H1 (cell line): ENCODE measurements at regions not wholly inside any gene's neighbourhood (a gene's known extent, or its start where the extent isn't known, plus 50 kb on each side); places are given as distances from the start of the nearest gene placed in this dataset.

ENCODE experiments used
- CBX8 ChIP-seq: fragments of 300-800, 300-1000 bp; sonication (generic); IDR thresholded peaks from 2 replicates; pipeline ENCODE4 v1.7.1; 2016; ENCODE audit warnings: low read depth, low read length, borderline replicate concordance
- GABPA ChIP-seq: IDR thresholded peaks from 2 replicates; pipeline ENCODE4 v1.6.1; 2011; ENCODE audit warnings: mild to moderate bottlenecking, low read length, moderate library complexity, borderline replicate concordance; ENCODE audit not compliant: insufficient read depth
- HDAC2 ChIP-seq, 2 experiments: fragments of 300-600 bp in 1 of 2; sonication (generic) in 1 of 2; IDR thresholded peaks; 2 replicates each; pipeline ENCODE4 v1.6.1; 2011 to 2012; ENCODE audit warnings: low read depth in 2 of 2, low read length in 2 of 2, mild to moderate bottlenecking in 2 of 2, moderate library complexity in 2 of 2, borderline replicate concordance in 1 of 2, inconsistent platforms in 1 of 2
- JUN ChIP-seq: IDR thresholded peaks from 2 replicates; pipeline ENCODE4 v1.6.1; 2011; ENCODE audit warnings: low read depth, mild to moderate bottlenecking, improper control_type of control experiment, low read length
- SIN3A ChIP-seq, 2 experiments: IDR thresholded peaks in 1 of 2; conservative IDR thresholded peaks in 1 of 2; 2 replicates each; pipeline ENCODE4 v1.6.1; 2011 to 2012; ENCODE audit warnings: low read length in 2 of 2, improper control_type of control experiment in 1 of 2, low read depth in 1 of 2, mild to moderate bottlenecking in 1 of 2
- SP1 ChIP-seq: IDR thresholded peaks from 2 replicates; pipeline ENCODE4 v1.6.1; 2011; ENCODE audit warnings: low read depth, low read length
- ZNF274 ChIP-seq: IDR thresholded peaks from 2 replicates; pipeline ENCODE4 v1.7.0; 2012; ENCODE audit warnings: low read length, borderline replicate concordance; ENCODE audit errors: extremely low read depth
- TF ChIP-seq, protein P1 (sequence below): fragments of 300-600 bp; sonication (generic); IDR thresholded peaks from 2 replicates; pipeline ENCODE4 v1.7.1; 2012; ENCODE audit warnings: low read length, moderate library complexity, mild to moderate bottlenecking, inconsistent platforms; ENCODE audit not compliant: insufficient replicate concordance
- TF ChIP-seq, protein P2 (sequence below), 3 experiments: IDR thresholded peaks; 1 replicate in 2 of 3; 2 replicates in 1 of 3; pipeline versions ENCODE4 v1.5.1 to v1.6.1; 2011; ENCODE audit warnings: low read length in 3 of 3, mild to moderate bottlenecking in 3 of 3, inconsistent platforms in 2 of 3, low read depth in 1 of 3, moderate library complexity in 1 of 3; ENCODE audit not compliant: insufficient read depth in 1 of 3; ENCODE audit errors: control extremely low read depth in 1 of 3

DNA sequence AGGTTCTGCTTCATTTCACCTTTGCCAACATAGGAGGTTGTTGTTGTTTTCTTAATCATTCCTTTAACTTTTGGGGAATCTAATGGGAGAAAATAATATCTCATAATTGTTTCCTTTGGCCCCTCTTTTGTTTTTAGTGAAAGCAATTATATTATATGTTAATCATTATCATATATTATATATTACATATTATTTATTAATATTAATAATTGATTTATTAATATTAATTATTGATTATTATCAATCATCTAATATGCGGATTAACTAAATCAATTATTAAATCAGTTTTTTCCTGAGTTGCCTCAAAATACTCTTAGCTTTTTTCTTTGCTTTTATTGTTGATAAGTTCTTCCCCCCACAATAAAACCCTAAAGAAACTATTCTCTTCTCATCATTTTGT is 443.8 kb downstream of the GATA3 start (continued):
- TF ChIP-seq, protein P1, sequence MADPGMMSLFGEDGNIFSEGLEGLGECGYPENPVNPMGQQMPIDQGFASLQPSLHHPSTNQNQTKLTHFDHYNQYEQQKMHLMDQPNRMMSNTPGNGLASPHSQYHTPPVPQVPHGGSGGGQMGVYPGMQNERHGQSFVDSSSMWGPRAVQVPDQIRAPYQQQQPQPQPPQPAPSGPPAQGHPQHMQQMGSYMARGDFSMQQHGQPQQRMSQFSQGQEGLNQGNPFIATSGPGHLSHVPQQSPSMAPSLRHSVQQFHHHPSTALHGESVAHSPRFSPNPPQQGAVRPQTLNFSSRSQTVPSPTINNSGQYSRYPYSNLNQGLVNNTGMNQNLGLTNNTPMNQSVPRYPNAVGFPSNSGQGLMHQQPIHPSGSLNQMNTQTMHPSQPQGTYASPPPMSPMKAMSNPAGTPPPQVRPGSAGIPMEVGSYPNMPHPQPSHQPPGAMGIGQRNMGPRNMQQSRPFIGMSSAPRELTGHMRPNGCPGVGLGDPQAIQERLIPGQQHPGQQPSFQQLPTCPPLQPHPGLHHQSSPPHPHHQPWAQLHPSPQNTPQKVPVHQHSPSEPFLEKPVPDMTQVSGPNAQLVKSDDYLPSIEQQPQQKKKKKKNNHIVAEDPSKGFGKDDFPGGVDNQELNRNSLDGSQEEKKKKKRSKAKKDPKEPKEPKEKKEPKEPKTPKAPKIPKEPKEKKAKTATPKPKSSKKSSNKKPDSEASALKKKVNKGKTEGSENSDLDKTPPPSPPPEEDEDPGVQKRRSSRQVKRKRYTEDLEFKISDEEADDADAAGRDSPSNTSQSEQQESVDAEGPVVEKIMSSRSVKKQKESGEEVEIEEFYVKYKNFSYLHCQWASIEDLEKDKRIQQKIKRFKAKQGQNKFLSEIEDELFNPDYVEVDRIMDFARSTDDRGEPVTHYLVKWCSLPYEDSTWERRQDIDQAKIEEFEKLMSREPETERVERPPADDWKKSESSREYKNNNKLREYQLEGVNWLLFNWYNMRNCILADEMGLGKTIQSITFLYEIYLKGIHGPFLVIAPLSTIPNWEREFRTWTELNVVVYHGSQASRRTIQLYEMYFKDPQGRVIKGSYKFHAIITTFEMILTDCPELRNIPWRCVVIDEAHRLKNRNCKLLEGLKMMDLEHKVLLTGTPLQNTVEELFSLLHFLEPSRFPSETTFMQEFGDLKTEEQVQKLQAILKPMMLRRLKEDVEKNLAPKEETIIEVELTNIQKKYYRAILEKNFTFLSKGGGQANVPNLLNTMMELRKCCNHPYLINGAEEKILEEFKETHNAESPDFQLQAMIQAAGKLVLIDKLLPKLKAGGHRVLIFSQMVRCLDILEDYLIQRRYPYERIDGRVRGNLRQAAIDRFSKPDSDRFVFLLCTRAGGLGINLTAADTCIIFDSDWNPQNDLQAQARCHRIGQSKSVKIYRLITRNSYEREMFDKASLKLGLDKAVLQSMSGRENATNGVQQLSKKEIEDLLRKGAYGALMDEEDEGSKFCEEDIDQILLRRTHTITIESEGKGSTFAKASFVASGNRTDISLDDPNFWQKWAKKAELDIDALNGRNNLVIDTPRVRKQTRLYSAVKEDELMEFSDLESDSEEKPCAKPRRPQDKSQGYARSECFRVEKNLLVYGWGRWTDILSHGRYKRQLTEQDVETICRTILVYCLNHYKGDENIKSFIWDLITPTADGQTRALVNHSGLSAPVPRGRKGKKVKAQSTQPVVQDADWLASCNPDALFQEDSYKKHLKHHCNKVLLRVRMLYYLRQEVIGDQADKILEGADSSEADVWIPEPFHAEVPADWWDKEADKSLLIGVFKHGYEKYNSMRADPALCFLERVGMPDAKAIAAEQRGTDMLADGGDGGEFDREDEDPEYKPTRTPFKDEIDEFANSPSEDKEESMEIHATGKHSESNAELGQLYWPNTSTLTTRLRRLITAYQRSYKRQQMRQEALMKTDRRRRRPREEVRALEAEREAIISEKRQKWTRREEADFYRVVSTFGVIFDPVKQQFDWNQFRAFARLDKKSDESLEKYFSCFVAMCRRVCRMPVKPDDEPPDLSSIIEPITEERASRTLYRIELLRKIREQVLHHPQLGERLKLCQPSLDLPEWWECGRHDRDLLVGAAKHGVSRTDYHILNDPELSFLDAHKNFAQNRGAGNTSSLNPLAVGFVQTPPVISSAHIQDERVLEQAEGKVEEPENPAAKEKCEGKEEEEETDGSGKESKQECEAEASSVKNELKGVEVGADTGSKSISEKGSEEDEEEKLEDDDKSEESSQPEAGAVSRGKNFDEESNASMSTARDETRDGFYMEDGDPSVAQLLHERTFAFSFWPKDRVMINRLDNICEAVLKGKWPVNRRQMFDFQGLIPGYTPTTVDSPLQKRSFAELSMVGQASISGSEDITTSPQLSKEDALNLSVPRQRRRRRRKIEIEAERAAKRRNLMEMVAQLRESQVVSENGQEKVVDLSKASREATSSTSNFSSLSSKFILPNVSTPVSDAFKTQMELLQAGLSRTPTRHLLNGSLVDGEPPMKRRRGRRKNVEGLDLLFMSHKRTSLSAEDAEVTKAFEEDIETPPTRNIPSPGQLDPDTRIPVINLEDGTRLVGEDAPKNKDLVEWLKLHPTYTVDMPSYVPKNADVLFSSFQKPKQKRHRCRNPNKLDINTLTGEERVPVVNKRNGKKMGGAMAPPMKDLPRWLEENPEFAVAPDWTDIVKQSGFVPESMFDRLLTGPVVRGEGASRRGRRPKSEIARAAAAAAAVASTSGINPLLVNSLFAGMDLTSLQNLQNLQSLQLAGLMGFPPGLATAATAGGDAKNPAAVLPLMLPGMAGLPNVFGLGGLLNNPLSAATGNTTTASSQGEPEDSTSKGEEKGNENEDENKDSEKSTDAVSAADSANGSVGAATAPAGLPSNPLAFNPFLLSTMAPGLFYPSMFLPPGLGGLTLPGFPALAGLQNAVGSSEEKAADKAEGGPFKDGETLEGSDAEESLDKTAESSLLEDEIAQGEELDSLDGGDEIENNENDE, result no peak
- TF ChIP-seq CBX8 (no peak), GABPA (no peak), SP1 (no peak), SIN3A (conservative IDR thresholded peaks at IDR 0.05 in 1 of 2, IDR thresholded peaks at IDR 0.05 in 1 of 2; ENCODE audit: low read depth in 1 of 2, low read length in 2 of 2) (no peak), HDAC2 (IDR thresholded peaks at IDR 0.05; ENCODE audit: borderline replicate concordance in 1 of 2, low read depth in 2 of 2, low read length in 2 of 2) (no peak), ZNF274 (no peak), JUN (no peak)
- TF ChIP-seq, protein P2, sequence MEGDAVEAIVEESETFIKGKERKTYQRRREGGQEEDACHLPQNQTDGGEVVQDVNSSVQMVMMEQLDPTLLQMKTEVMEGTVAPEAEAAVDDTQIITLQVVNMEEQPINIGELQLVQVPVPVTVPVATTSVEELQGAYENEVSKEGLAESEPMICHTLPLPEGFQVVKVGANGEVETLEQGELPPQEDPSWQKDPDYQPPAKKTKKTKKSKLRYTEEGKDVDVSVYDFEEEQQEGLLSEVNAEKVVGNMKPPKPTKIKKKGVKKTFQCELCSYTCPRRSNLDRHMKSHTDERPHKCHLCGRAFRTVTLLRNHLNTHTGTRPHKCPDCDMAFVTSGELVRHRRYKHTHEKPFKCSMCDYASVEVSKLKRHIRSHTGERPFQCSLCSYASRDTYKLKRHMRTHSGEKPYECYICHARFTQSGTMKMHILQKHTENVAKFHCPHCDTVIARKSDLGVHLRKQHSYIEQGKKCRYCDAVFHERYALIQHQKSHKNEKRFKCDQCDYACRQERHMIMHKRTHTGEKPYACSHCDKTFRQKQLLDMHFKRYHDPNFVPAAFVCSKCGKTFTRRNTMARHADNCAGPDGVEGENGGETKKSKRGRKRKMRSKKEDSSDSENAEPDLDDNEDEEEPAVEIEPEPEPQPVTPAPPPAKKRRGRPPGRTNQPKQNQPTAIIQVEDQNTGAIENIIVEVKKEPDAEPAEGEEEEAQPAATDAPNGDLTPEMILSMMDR (IDR thresholded peaks at IDR 0.05; ENCODE audit: control extremely low read depth in 1 of 3, insufficient read depth in 1 of 3, low read depth in 1 of 3, low read length in 3 of 3), result no peak
